ENCODE measurements at regions not wholly inside any gene's neighbourhood (a gene's known extent, or its start where the extent isn't known, plus 50 kb on each side); places are given as distances from the start of the nearest gene placed in this dataset.

DNA sequence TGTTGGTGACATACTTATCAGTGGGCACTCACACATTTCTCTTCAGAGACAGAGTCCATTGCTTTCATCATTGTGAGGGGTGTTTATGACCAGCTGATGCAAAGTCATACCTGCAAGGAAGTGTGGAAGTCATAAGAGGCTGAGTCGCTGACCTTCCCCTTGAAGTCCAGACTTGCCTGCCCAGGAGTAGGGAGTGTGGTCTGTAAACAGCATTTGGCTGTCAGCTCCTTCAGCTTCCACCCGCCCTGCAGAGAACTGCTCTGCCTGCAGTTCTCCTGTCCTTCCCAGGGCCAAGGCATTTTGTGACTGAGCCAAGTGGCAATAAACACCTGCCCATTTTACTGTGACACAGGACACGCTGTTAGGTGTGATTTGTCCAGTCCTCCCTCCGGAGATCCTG is 801.3 kb downstream of the BCL11B start:
- H3K27me3 ChIP-seq (ENCODE audit: control insufficient read depth in 2 of 2, insufficient read depth in 2 of 2, low read length in 2 of 2), result no peaks in the 10 kb centered on the region
- H3K9me3 ChIP-seq (ENCODE audit: control insufficient read depth in 2 of 2, low read length in 2 of 2), result no peaks in the 10 kb centered on the region

DNA sequence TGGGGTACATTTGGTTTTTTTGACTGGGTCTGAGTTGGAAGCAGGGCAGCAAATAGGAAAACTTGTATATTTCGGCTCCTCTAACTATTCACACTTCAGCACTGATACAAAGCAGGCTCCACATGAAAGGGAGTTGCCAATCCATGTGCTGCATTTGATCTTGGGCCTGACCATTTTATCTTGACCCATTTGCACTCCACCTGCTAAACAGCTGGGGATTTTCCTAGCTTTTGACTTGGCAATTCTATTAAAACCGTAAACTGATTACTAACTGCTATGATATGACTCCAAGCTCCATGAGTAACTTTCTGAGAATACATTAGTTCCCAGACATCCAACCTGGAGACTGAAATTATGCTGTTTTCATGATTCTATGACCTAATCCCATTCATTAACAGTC is 797.1 kb downstream of the BCL11B start:
- no peaks in the 10 kb centered on the region for H3K4me1 ChIP-seq (ENCODE audit: control insufficient read depth in 2 of 2, insufficient read depth in 2 of 2, low read length in 2 of 2)
- no peak overlapping the region for H3K9ac ChIP-seq (ENCODE audit: low read depth in 1 of 2, low read length in 2 of 2)
- no peaks in the 10 kb centered on the region for H3K36me3 ChIP-seq (ENCODE audit: control insufficient read depth in 2 of 2, insufficient read depth in 2 of 2, low read length in 2 of 2)
- H3K4me3 ChIP-seq (ENCODE audit: low read length in 2 of 2), result no peak overlapping the region
- no peak overlapping the region for H3K27ac ChIP-seq (ENCODE audit: low read depth in 2 of 2, low read length in 2 of 2)
- H3K27me3 ChIP-seq (ENCODE audit: control insufficient read depth in 2 of 2, insufficient read depth in 2 of 2, low read length in 2 of 2), result no peaks in the 10 kb centered on the region
- no peaks in the 10 kb centered on the region for H3K9me3 ChIP-seq (ENCODE audit: control insufficient read depth in 2 of 2, low read length in 2 of 2)

More for the DNA sequence above, 801.3 kb downstream of the BCL11B start:
- Histone ChIP-seq H3K4me1 (ENCODE audit: control insufficient read depth in 2 of 2, insufficient read depth in 2 of 2, low read length in 2 of 2) (no peaks in the 10 kb centered on the region), H3K4me3 (ENCODE audit: low read length in 2 of 2) (no peak overlapping the region), H3K9ac (ENCODE audit: low read depth in 1 of 2, low read length in 2 of 2) (no peak overlapping the region), H3K27ac (ENCODE audit: low read depth in 2 of 2, low read length in 2 of 2) (no peak overlapping the region), H3K36me3 (ENCODE audit: control insufficient read depth in 2 of 2, insufficient read depth in 2 of 2, low read length in 2 of 2) (no peaks in the 10 kb centered on the region)

DNA sequence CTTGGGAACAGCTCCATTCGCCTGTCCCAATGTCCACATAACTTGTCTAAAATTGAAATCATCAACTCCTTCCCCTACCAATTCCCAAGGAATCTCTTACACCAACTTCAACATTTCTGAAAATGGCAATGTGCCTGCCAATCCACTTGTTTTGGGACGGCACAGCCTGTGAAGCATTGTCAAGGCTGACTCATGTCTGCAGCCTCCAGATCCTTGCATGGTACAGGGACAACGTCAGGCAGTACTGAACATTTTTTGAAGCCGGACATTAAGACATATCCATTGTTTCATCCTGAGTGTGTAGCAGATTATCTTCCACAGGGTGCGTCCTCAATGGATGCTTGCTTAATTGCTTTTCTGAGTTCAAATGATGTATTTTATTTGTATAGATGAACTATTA is 794.1 kb downstream of the BCL11B start:
- no peak overlapping the region for H3K4me3 ChIP-seq (ENCODE audit: low read length in 2 of 2)
- H3K27me3 ChIP-seq (ENCODE audit: control insufficient read depth in 2 of 2, insufficient read depth in 2 of 2, low read length in 2 of 2), result no peaks in the 10 kb centered on the region
- H3K9me3 ChIP-seq (ENCODE audit: control insufficient read depth in 2 of 2, low read length in 2 of 2), result no peaks in the 10 kb centered on the region
- H3K27ac ChIP-seq (ENCODE audit: low read depth in 2 of 2, low read length in 2 of 2), result no peak overlapping the region
- no peaks in the 10 kb centered on the region for H3K36me3 ChIP-seq (ENCODE audit: control insufficient read depth in 2 of 2, insufficient read depth in 2 of 2, low read length in 2 of 2)
- H3K9ac ChIP-seq (ENCODE audit: low read depth in 1 of 2, low read length in 2 of 2), result no peak overlapping the region
- H3K4me1 ChIP-seq (ENCODE audit: control insufficient read depth in 2 of 2, insufficient read depth in 2 of 2, low read length in 2 of 2), result no peaks in the 10 kb centered on the region

DNA sequence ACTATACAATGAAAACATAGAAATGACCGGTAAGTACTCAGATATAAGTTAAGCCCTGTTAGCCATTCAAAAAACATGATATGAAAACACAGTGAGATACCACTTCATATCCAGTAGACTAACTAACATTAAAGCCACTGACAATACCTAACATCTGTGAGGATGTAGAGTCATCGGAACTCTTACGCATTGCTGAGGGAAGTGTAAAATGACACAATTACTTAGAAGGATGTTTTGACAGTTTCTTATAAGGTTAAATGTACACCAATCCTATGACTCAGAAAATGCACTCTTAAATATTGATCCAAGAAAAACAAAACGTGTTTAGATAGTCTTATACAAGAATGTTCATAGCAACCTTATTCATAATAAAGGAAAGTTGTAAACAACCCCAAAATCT is 782.9 kb downstream of the BCL11B start:
- Histone ChIP-seq H3K27ac (ENCODE audit: low read depth in 2 of 2, low read length in 2 of 2) (no peak overlapping the region), H3K4me3 (ENCODE audit: low read length in 2 of 2) (no peak overlapping the region), H3K27me3 (ENCODE audit: control insufficient read depth in 2 of 2, insufficient read depth in 2 of 2, low read length in 2 of 2) (no peaks in the 10 kb centered on the region), H3K36me3 (ENCODE audit: control insufficient read depth in 2 of 2, insufficient read depth in 2 of 2, low read length in 2 of 2) (no peaks in the 10 kb centered on the region), H3K4me1 (ENCODE audit: control insufficient read depth in 2 of 2, insufficient read depth in 2 of 2, low read length in 2 of 2) (no peaks in the 10 kb centered on the region), H3K9me3 (ENCODE audit: control insufficient read depth in 2 of 2, low read length in 2 of 2) (no peaks in the 10 kb centered on the region), H3K9ac (ENCODE audit: low read depth in 1 of 2, low read length in 2 of 2) (no peak overlapping the region)

DNA sequence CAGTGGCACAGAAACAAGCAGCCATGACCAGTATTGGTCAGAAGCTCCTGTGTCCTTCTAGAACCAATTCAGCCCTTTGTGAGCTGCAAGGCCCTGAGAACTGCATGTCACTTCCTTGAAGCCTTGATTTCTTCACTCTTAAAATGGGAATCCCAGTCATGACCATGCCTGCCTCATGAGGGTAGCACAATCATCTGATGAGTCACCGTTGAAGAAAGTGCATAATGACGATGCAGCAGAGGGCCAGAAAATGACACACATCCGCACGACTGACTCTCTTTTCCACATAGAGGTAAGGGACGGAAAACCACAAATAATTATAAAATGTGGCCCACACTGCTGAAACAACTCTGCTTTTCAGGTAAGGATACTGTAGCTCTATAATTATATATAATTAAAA is 777.4 kb downstream of the BCL11B start:
- no peaks in the 10 kb centered on the region for H3K27me3 ChIP-seq (ENCODE audit: control insufficient read depth in 2 of 2, insufficient read depth in 2 of 2, low read length in 2 of 2)
- no peaks in the 10 kb centered on the region for H3K9me3 ChIP-seq (ENCODE audit: control insufficient read depth in 2 of 2, low read length in 2 of 2)
- H3K36me3 ChIP-seq (ENCODE audit: control insufficient read depth in 2 of 2, insufficient read depth in 2 of 2, low read length in 2 of 2), result no peaks in the 10 kb centered on the region
- no peak overlapping the region for H3K9ac ChIP-seq (ENCODE audit: low read depth in 1 of 2, low read length in 2 of 2)
- no peak overlapping the region for H3K4me3 ChIP-seq (ENCODE audit: low read length in 2 of 2)
- H3K4me1 ChIP-seq (ENCODE audit: control insufficient read depth in 2 of 2, insufficient read depth in 2 of 2, low read length in 2 of 2), result no peaks in the 10 kb centered on the region
- H3K27ac ChIP-seq (ENCODE audit: low read depth in 2 of 2, low read length in 2 of 2), result no peak overlapping the region

DNA sequence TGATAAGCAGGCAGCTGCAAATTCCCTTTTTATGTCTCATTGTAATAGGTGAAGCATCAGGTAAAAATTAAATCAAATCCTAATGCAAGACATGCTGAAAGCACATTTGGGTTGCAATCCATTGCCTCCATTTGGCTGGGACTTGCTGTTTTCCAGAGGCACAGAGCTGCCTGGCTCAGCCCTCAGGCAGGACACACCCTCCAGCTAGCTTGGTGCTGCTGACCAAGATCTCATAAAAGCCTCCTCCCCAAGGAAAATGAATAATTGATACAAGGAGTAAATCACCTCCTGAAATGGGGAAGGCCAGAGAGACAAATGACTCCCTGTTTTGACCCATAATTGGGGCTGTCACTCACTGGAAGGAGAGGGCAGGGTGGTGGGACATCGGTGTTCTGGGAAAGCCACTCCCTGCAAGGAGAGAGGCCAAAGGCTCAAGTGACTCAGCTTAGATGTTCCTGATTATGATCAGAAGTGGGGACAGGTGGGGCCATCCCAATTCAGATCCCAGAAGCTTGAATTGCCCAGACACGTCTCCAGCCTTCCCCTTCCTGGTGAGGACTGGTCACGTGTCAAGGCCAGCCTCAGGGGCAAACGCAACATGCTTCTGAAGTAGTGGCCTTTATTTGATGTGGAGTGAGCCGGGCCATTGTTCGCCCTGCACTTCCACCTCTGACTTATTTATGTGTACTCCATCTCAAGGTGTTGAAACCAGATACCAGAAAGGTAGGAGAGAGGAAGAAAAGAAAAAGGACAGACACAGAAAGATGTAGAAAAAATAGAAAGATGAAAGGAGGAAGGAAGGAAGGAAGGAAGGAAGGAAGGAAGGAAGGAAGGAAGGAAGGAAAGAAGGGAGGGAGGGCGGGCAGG is 773.7 kb downstream of the BCL11B start:
- H3K27me3 ChIP-seq (ENCODE audit: control insufficient read depth in 2 of 2, insufficient read depth in 2 of 2, low read length in 2 of 2), result no peaks in the 10 kb centered on the region
- no peak overlapping the region for H3K4me3 ChIP-seq (ENCODE audit: low read length in 2 of 2)
- no peak overlapping the region for H3K27ac ChIP-seq (ENCODE audit: low read depth in 2 of 2, low read length in 2 of 2)
- H3K9ac ChIP-seq (ENCODE audit: low read depth in 1 of 2, low read length in 2 of 2), result no peak overlapping the region
- no peaks in the 10 kb centered on the region for H3K9me3 ChIP-seq (ENCODE audit: control insufficient read depth in 2 of 2, low read length in 2 of 2)
- no peaks in the 10 kb centered on the region for H3K36me3 ChIP-seq (ENCODE audit: control insufficient read depth in 2 of 2, insufficient read depth in 2 of 2, low read length in 2 of 2)
- H3K4me1 ChIP-seq (ENCODE audit: control insufficient read depth in 2 of 2, insufficient read depth in 2 of 2, low read length in 2 of 2), result no peaks in the 10 kb centered on the region

DNA sequence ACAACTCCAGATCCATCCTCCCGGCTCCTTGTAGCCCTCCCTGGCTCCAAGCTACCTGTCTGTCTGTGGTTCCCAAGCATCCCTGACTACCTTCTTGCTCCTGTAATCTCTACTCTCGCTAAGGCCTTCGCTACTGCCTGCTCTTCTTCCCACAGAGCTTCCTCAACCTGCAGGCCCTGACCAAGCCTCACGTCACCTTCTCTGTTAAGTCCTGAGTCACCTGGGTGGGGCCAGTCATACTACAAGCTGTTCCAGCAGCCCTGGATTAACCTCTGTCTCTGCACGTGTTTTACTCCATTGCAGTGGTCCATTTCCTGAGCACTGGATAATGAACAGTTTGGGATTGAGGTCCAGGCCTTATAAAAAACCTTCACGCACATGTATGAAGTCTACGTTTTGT is 770.7 kb downstream of the BCL11B start:
- Histone ChIP-seq H3K27ac (ENCODE audit: low read depth in 2 of 2, low read length in 2 of 2) (no peak overlapping the region), H3K36me3 (ENCODE audit: control insufficient read depth in 2 of 2, insufficient read depth in 2 of 2, low read length in 2 of 2) (no peaks in the 10 kb centered on the region), H3K4me3 (ENCODE audit: low read length in 2 of 2) (no peak overlapping the region), H3K27me3 (ENCODE audit: control insufficient read depth in 2 of 2, insufficient read depth in 2 of 2, low read length in 2 of 2) (no peaks in the 10 kb centered on the region), H3K4me1 (ENCODE audit: control insufficient read depth in 2 of 2, insufficient read depth in 2 of 2, low read length in 2 of 2) (no peaks in the 10 kb centered on the region), H3K9ac (ENCODE audit: low read depth in 1 of 2, low read length in 2 of 2) (no peak overlapping the region), H3K9me3 (ENCODE audit: control insufficient read depth in 2 of 2, low read length in 2 of 2) (no peaks in the 10 kb centered on the region)

DNA sequence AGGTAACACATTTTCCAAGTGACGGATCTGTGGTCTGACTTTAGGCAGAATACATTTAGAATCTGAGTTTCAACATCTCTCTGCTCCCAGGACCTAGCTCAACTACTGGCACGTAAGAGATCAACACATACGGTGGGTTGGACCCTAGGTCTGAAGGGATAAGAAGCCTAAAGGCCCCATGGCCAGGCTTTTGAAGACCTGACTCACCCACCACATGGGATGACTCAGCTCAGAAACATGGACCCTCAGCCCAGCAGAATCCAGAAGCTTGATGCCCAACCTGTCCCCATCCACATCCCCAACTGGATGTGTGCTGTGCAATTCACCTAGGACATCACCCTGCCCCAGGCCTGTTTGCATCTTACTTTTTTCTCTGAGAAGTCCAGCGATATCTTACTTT is 770.2 kb downstream of the BCL11B start:
- no peak overlapping the region for H3K9ac ChIP-seq (ENCODE audit: low read depth in 1 of 2, low read length in 2 of 2)
- no peak overlapping the region for H3K27ac ChIP-seq (ENCODE audit: low read depth in 2 of 2, low read length in 2 of 2)
- no peaks in the 10 kb centered on the region for H3K36me3 ChIP-seq (ENCODE audit: control insufficient read depth in 2 of 2, insufficient read depth in 2 of 2, low read length in 2 of 2)
- no peaks in the 10 kb centered on the region for H3K27me3 ChIP-seq (ENCODE audit: control insufficient read depth in 2 of 2, insufficient read depth in 2 of 2, low read length in 2 of 2)
- no peaks in the 10 kb centered on the region for H3K4me1 ChIP-seq (ENCODE audit: control insufficient read depth in 2 of 2, insufficient read depth in 2 of 2, low read length in 2 of 2)
- no peak overlapping the region for H3K4me3 ChIP-seq (ENCODE audit: low read length in 2 of 2)
- no peaks in the 10 kb centered on the region for H3K9me3 ChIP-seq (ENCODE audit: control insufficient read depth in 2 of 2, low read length in 2 of 2)

DNA sequence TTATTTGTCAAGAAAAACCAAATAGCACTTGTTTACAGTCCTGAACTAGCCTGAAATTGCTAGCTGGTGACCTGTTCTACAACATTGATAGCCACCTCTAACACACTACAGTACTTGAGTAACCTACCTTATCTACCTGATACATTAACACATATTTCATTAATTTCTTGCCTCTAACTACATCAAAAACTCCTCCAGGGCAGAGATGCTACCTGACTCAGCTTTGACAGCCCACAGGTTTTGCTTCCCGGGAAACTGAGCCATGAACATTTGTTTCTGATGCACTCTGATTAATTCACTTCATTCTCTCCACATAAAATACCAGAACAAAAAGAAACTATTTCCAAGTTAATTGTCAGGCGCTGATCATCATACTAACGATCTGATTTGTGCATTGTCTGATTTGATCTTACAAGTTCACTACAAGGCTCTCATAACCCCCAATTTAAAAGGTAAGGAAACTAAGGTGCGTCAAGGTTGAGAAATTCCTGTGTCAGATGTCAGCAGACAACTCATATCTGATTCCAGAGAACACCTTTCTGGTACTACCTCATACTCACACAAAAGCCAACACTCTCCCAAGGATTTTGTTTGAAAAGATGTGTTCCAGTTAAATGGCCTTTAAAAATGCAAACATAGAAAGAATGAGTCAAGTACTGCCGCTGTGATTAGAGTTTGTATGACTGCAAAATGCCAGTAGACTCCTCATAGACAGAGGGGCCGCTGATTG is 768.7 kb downstream of the BCL11B start:
- no peaks in the 10 kb centered on the region for H3K9me3 ChIP-seq (ENCODE audit: control insufficient read depth in 2 of 2, low read length in 2 of 2)
- no peak overlapping the region for H3K4me3 ChIP-seq (ENCODE audit: low read length in 2 of 2)
- no peak overlapping the region for H3K9ac ChIP-seq (ENCODE audit: low read depth in 1 of 2, low read length in 2 of 2)
- no peaks in the 10 kb centered on the region for H3K27me3 ChIP-seq (ENCODE audit: control insufficient read depth in 2 of 2, insufficient read depth in 2 of 2, low read length in 2 of 2)
- H3K4me1 ChIP-seq (ENCODE audit: control insufficient read depth in 2 of 2, insufficient read depth in 2 of 2, low read length in 2 of 2), result no peaks in the 10 kb centered on the region
- no peak overlapping the region for H3K27ac ChIP-seq (ENCODE audit: low read depth in 2 of 2, low read length in 2 of 2)
- no peaks in the 10 kb centered on the region for H3K36me3 ChIP-seq (ENCODE audit: control insufficient read depth in 2 of 2, insufficient read depth in 2 of 2, low read length in 2 of 2)

DNA sequence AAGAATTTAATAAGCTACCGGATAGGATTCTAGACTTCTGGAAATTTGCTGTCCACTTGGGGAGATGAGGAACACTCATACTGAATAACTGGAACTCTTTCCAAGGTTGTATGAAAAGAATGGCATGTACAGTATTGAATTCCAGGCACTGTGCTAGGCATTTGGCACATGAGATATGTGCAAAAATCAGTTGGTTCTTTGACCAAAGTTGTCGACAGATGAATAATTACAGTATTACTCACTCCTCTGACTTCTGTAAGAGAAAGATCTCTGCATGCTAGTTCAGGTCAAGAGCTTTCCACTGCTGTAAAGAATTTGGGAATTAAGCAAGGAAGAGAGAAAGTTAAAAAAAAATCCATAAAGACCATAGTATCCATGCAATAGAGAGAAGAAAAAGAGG is 764.7 kb downstream of the BCL11B start:
- Histone ChIP-seq H3K36me3 (ENCODE audit: control insufficient read depth in 2 of 2, insufficient read depth in 2 of 2, low read length in 2 of 2) (no peaks in the 10 kb centered on the region), H3K9me3 (ENCODE audit: control insufficient read depth in 2 of 2, low read length in 2 of 2) (no peaks in the 10 kb centered on the region), H3K9ac (ENCODE audit: low read depth in 1 of 2, low read length in 2 of 2) (no peak overlapping the region), H3K27me3 (ENCODE audit: control insufficient read depth in 2 of 2, insufficient read depth in 2 of 2, low read length in 2 of 2) (no peaks in the 10 kb centered on the region), H3K27ac (ENCODE audit: low read depth in 2 of 2, low read length in 2 of 2) (no peak overlapping the region), H3K4me1 (ENCODE audit: control insufficient read depth in 2 of 2, insufficient read depth in 2 of 2, low read length in 2 of 2) (no peaks in the 10 kb centered on the region), H3K4me3 (ENCODE audit: low read length in 2 of 2) (no peak overlapping the region)

Data from mucosa of rectum (tissue), 2 donors.